Activated T-cell treated with anti-CD3 and anti-CD28 coated beads, Interleukin-2, amount 50 U/mL, for 24 hours (primary cell): ENCODE measurements at regions not wholly inside any gene's neighbourhood (a gene's known extent, or its start where the extent isn't known, plus 50 kb on each side); places are given as distances from the start of the nearest gene placed in this dataset.

Source experiments
- DNase-seq: peaks from one replicate; pipeline ENCODE4 v3.0.0-alpha.2; 2020
- H3K27ac Mint-ChIP-seq: 2 replicates; pipeline ENCODE4 v1.8.0; 2020; ENCODE audit warnings: mild to moderate bottlenecking, mixed read lengths
- H3K27me3 Mint-ChIP-seq: 2 replicates; pipeline ENCODE4 v1.8.0; 2020; ENCODE audit warnings: mixed read lengths
- H3K36me3 Mint-ChIP-seq: 2 replicates; pipeline ENCODE4 v1.8.0; 2020; ENCODE audit warnings: low read depth, mixed read lengths
- H3K4me1 Mint-ChIP-seq: 2 replicates; pipeline ENCODE4 v1.8.0; 2020; ENCODE audit warnings: low read depth, mixed read lengths
- H3K4me3 Mint-ChIP-seq: 2 replicates; pipeline ENCODE4 v1.8.0; 2020; ENCODE audit warnings: mild to moderate bottlenecking, moderate library complexity, mixed read lengths
- H3K9me3 Mint-ChIP-seq: 2 replicates; pipeline ENCODE4 v1.8.0; 2020; ENCODE audit warnings: mixed read lengths

- Mint-ChIP-seq H3K4me1 (no peaks in the 10 kb centered on the region), H3K27me3 (no peaks in the 10 kb centered on the region), H3K36me3 (no peaks in the 10 kb centered on the region), H3K27ac (no peak overlapping the region), H3K4me3 (no peak overlapping the region), H3K9me3 (peaks cover 3% of the 10 kb centered on the region)
- DNase-seq: no peak
These were observed 381.4 kb downstream of the SLITRK6 start for GRCh38 chr13:85417807-85418206.

DNA sequence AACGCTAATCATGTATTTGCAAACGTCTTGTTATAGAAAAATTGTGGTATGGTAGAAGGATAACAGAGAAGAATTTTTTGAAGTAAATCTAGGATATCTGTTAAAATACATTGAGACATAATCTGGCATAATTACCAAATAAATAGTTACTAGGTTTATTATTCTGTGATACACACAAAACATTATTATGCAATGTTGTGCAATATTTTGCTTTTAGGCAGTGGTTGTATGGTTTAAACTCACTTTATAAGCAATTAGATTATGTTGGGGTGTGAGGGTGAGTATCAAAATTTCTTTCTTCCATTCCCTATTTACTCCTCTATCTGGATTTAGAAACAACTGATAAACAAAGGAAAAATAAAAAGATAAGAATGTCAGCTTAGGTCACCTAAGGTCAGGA is 385.6 kb downstream of the SLITRK6 start:
- no peak overlapping the region for H3K27ac Mint-ChIP-seq
- H3K9me3 Mint-ChIP-seq: no peaks in the 10 kb centered on the region
- H3K4me1 Mint-ChIP-seq: no peaks in the 10 kb centered on the region
- no peak overlapping the region for H3K4me3 Mint-ChIP-seq
- no peak for DNase-seq
- no peaks in the 10 kb centered on the region for H3K36me3 Mint-ChIP-seq
- no peaks in the 10 kb centered on the region for H3K27me3 Mint-ChIP-seq

DNA sequence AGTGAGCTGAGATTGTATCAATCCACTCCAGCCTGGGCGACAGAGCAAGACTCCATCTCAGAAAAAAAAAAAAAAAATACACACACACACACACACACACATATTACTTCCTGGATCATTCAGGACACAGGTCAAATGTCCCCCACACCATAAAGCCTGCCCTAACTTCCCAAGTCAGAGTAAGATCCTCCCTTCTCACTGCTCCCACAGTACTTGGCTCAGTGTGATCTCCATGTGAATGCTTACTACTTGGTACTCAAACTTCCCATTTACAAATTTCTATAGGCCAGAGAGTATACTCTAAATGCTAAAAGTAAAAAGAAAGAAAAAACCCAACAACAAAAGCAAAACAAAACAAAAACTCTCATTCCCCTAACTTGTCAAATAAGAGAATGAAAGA is 386.8 kb downstream of the SLITRK6 start:
- no peaks in the 10 kb centered on the region for H3K4me1 Mint-ChIP-seq
- H3K4me3 Mint-ChIP-seq: no peak overlapping the region
- no peaks in the 10 kb centered on the region for H3K36me3 Mint-ChIP-seq
- no peaks in the 10 kb centered on the region for H3K27me3 Mint-ChIP-seq
- DNase-seq: no peak
- H3K9me3 Mint-ChIP-seq: no peaks in the 10 kb centered on the region
- H3K27ac Mint-ChIP-seq: no peak overlapping the region

DNA sequence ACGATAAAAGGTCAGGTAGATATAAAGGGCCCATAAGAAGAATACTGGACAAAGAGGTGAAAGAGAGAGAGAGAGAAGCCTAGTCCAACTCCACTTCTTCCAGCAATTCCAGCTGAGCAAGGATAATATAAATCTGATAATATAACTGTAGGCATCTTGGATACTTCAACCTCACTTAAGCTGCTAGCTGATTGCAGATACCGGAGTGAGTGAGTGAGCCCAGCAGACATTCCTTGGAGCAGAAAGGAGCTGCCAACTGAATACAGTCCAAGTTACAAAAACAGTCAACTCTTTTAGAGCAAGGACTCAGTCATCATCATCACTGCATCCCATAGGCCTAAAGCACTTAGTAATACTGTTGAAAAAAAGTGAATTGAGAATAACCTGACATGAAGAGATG is 387.6 kb downstream of the SLITRK6 start:
- no peak overlapping the region for H3K27ac Mint-ChIP-seq
- H3K4me3 Mint-ChIP-seq: no peak overlapping the region
- H3K9me3 Mint-ChIP-seq: no peaks in the 10 kb centered on the region
- no peaks in the 10 kb centered on the region for H3K27me3 Mint-ChIP-seq
- no peaks in the 10 kb centered on the region for H3K4me1 Mint-ChIP-seq
- no peaks in the 10 kb centered on the region for H3K36me3 Mint-ChIP-seq
- DNase-seq: no peak

GRCh38 chr13:85408415-85408814 is 390.8 kb downstream of the SLITRK6 start:
- H3K4me1 Mint-ChIP-seq: no peaks in the 10 kb centered on the region
- no peak overlapping the region for H3K27ac Mint-ChIP-seq

DNA sequence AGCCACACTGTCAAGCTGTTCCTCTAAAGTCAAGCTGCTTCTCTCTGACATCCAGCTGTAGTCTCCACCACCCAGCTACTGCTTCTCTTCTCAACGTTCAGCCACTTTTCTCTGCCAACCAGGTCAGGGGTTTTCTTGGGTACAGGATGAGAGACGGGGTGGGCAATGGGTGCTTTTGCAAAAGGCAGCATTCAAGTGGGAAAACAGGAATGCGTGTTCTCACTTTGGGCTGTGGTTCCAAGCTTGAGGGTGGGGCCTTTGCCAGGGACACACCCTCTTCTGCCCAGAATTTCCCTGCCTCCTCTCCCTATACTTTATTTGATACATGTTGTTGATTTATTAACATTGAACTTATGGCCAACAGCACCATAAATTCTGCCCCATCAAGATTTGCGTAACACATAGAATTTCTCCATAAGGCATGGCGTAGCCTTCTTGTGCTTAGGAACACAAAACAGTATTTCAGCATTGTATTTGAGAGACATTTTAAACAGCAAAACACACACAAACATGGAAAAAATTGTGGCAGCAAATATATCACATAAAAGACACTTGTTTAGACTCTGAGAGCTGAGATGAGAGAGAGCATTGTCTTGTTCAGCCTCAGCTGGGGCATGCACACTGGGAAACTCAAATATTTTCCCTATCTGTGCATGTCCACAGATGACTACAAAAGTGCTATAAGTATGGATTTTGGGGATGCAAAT is 392.8 kb downstream of the SLITRK6 start:
- Mint-ChIP-seq H3K4me1 (no peaks in the 10 kb centered on the region), H3K36me3 (no peaks in the 10 kb centered on the region), H3K4me3 (no peak overlapping the region), H3K9me3 (peaks cover 4% of the 10 kb centered on the region), H3K27me3 (no peaks in the 10 kb centered on the region), H3K27ac (no peak overlapping the region)
- DNase-seq: no peak

More at GRCh38 chr13:85408415-85408814, 390.8 kb downstream of the SLITRK6 start:
- Mint-ChIP-seq H3K4me3 (no peak overlapping the region), H3K36me3 (no peaks in the 10 kb centered on the region), H3K27me3 (no peaks in the 10 kb centered on the region), H3K9me3 (peaks cover 3% of the 10 kb centered on the region)
- no peak for DNase-seq

DNA sequence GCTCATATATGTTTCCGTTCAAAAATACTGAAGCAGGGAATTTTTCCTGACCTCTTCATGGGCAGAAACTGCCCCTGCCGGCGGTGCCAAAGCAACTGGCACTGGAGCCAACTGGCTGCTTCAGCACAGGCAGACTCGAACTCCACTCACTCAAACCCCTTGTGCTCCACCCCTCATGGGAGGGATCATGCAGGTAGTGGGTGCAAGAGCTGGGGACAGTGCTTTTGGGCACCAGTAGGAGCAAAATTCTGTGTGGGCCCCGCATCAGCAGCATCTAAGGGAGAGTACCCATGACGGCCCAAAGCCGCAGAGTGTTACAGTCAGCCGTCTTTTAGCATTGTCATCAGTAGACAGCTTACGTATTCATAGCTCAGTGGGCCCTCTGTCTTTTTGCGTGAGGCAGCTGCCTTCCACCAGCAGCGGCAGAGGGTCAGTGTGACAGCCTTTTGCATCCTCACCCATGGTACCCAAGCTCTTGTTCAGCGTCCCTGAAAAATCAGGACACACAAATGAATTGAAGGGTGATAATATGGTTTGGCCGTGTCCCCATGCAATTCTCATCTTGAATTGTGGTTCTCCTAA is 393.8 kb downstream of the SLITRK6 start:
- H3K4me3 Mint-ChIP-seq: no peak overlapping the region
- no peaks in the 10 kb centered on the region for H3K4me1 Mint-ChIP-seq
- DNase-seq: no peak
- peaks cover 4% of the 10 kb centered on the region for H3K9me3 Mint-ChIP-seq
- H3K36me3 Mint-ChIP-seq: no peaks in the 10 kb centered on the region
- H3K27ac Mint-ChIP-seq: no peak overlapping the region
- H3K27me3 Mint-ChIP-seq: no peaks in the 10 kb centered on the region

DNA sequence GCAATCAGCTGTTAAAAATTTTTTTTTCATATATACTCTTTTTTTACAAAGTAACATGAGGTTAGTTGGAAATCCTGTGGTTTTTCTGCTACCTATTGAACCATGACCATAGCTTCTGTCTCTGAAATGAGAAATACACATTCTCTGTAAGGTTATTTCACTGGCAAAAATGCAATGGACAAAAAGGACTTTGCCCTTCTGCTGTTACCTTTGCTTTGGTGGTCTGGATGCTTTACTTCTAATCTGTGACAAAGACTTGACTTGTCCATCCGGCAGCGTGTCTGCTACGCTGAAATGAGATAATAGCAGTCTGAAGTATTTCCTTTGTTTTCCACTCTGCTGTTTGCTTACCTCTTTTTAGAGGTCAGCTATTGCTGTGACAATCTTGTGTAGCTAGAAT is 412.8 kb downstream of the SLITRK6 start:
- Mint-ChIP-seq H3K36me3 (no peaks in the 10 kb centered on the region), H3K27me3 (no peaks in the 10 kb centered on the region), H3K27ac (no peak overlapping the region), H3K4me3 (no peak overlapping the region), H3K4me1 (no peaks in the 10 kb centered on the region), H3K9me3 (peaks cover 8% of the 10 kb centered on the region)
- no peak for DNase-seq

DNA sequence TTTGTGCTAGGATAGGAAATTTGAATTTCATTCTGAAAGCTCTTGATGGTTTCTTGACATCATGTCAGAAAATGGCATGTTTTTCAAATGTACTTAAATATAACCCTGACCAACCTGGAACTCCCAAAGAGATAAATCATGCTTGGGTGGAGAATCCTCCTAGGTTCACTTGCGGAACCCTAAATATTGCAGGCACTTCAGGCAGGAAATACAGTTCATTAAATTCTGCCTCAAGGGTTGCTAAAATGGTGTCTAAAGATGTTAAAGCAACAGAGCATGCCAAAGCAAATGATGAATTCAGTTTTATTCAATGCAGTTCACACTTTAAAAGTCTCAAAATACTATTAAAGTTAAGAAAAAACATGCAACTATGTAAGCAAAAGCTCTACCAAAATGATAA is 415.9 kb downstream of the SLITRK6 start:
- H3K27me3 Mint-ChIP-seq: no peaks in the 10 kb centered on the region

GRCh38 chr13:85381082-85381481 is 418.1 kb downstream of the SLITRK6 start:
- peaks cover 5% of the 10 kb centered on the region for H3K4me1 Mint-ChIP-seq
- no peak overlapping the region for H3K27ac Mint-ChIP-seq
- DNase-seq: no peak
- no peaks in the 10 kb centered on the region for H3K36me3 Mint-ChIP-seq
- H3K27me3 Mint-ChIP-seq: no peaks in the 10 kb centered on the region
- no peak overlapping the region for H3K4me3 Mint-ChIP-seq
- H3K9me3 Mint-ChIP-seq: peaks cover 4% of the 10 kb centered on the region

More for the DNA sequence above, 415.9 kb downstream of the SLITRK6 start:
- no peak overlapping the region for H3K4me3 Mint-ChIP-seq
- H3K36me3 Mint-ChIP-seq: no peaks in the 10 kb centered on the region
- peaks cover 5% of the 10 kb centered on the region for H3K4me1 Mint-ChIP-seq
- peaks cover 9% of the 10 kb centered on the region for H3K9me3 Mint-ChIP-seq
- H3K27ac Mint-ChIP-seq: no peak overlapping the region
- no peak for DNase-seq

DNA sequence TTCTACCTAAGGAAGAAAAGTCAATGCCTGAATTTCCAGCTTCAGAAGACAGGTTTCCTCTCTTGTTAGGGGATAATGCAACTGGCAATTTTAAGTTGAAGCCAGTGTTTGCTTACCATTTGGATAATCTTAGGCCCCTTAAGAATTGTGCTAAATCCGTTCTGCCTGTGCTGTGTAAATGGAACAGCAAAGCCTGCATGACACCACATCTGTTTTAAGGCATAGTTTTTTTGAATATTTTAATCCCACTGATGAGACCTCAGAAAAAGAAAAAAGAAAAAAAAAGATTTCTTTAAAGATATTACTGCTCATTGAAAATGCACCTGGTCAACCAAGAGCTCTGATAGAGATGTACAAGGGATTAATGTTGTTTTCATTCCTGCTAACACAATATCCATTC is 419.2 kb downstream of the SLITRK6 start:
- H3K27me3 Mint-ChIP-seq: no peaks in the 10 kb centered on the region
- H3K9me3 Mint-ChIP-seq: peaks cover 4% of the 10 kb centered on the region

DNA sequence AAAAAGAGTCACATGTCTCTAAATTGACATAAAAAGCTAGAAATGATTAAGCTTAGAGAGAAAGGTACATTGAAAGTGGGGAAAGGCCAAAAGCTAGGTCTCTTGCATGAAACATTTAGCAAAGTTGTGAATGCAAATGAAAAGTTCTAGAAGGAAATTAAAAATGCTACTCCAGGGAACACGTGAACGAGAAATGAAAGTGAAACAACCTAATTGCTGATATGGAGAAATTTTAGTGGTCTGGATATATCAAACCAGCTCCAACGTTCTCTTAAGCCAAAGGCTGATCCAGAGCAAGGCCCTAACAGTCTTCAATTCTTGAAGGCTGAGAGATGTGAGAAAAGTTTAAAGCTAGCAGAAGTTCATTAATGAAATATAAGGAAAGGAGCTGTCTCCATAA is 419.8 kb downstream of the SLITRK6 start:
- H3K27ac Mint-ChIP-seq: no peak overlapping the region
- H3K36me3 Mint-ChIP-seq: no peaks in the 10 kb centered on the region

More for the DNA sequence above, 419.2 kb downstream of the SLITRK6 start:
- Mint-ChIP-seq H3K27ac (no peak overlapping the region), H3K36me3 (no peaks in the 10 kb centered on the region), H3K4me3 (no peak overlapping the region), H3K4me1 (peaks cover 5% of the 10 kb centered on the region)
- DNase-seq: no peak

DNA sequence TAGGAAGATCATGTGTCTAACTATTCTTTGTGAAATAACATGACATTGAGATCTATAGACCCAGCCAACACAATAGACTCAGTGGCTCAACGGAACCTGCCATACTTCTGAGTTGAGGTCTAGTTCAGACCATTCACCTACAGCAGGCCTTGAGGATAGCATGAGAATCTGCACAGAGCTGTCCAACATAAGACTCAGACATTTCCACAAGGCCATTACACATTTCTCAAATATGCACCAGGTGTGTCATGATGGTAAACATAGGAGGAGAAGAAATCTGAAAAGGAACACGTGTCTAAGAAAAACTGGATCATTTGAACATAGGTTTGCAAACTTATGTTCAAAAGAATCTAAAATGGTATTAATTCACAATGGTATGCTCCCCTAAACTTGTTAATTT is 421.4 kb downstream of the SLITRK6 start:
- no peak for DNase-seq
- Mint-ChIP-seq H3K4me1 (peaks cover 5% of the 10 kb centered on the region), H3K4me3 (no peak overlapping the region), H3K9me3 (peaks cover 4% of the 10 kb centered on the region), H3K27me3 (no peaks in the 10 kb centered on the region), H3K36me3 (no peaks in the 10 kb centered on the region), H3K27ac (no peak overlapping the region)

More for the DNA sequence above, 419.8 kb downstream of the SLITRK6 start:
- Mint-ChIP-seq H3K4me3 (no peak overlapping the region), H3K9me3 (peaks cover 4% of the 10 kb centered on the region), H3K4me1 (peaks cover 5% of the 10 kb centered on the region), H3K27me3 (no peaks in the 10 kb centered on the region)
- DNase-seq: no peak

GRCh38 chr13:85373322-85373721 is 425.9 kb downstream of the SLITRK6 start:
- Mint-ChIP-seq H3K36me3 (no peaks in the 10 kb centered on the region), H3K4me1 (no peaks in the 10 kb centered on the region), H3K4me3 (no peak overlapping the region), H3K27ac (no peak overlapping the region), H3K27me3 (no peaks in the 10 kb centered on the region), H3K9me3 (no peaks in the 10 kb centered on the region)
- DNase-seq: no peak

- Mint-ChIP-seq H3K27me3 (no peaks in the 10 kb centered on the region), H3K9me3 (no peaks in the 10 kb centered on the region), H3K4me1 (no peaks in the 10 kb centered on the region), H3K4me3 (no peak overlapping the region), H3K27ac (no peak overlapping the region), H3K36me3 (no peaks in the 10 kb centered on the region)
- DNase-seq: no peak
These were observed 428.0 kb downstream of the SLITRK6 start for GRCh38 chr13:85371254-85371653.
